CD4-positive, CD25-positive, alpha-beta regulatory T cell (primary cell): ENCODE measurements at regions not wholly inside any gene's neighbourhood (a gene's known extent, or its start where the extent isn't known, plus 50 kb on each side); places are given as distances from the start of the nearest gene placed in this dataset.

Source experiments
- ATAC-seq, 2 donors: fragments of 150-1000 bp; cut with Tn5 transposase; one replicate each; pipeline ENCODE4 v1.10.0; 2021; ENCODE audit warnings: low read depth in 2 of 2, moderate number of reproducible peaks in 2 of 2, moderate library complexity in 1 of 2
- DNase-seq, 3 donors: peaks; one replicate each; pipeline versions ENCODE4 v3.0.0 to v3.0.0-alpha.2; 2012 to 2022; ENCODE audit warnings: mixed read lengths in 1 of 3
- H3K27ac ChIP-seq: one replicate; pipeline ENCODE4 v1.7.0; 2013; ENCODE audit warnings: mild to moderate bottlenecking, low read length; ENCODE audit not compliant: insufficient read depth, poor library complexity, severe bottlenecking
- H3K27me3 ChIP-seq: one replicate; pipeline ENCODE4 v1.7.0; 2013; ENCODE audit warnings: low read length; ENCODE audit not compliant: control insufficient read depth, insufficient read depth
- H3K36me3 ChIP-seq: one replicate; pipeline ENCODE4 v1.7.0; 2013; ENCODE audit warnings: mild to moderate bottlenecking, low read length, moderate library complexity; ENCODE audit not compliant: control insufficient read depth, insufficient read depth
- H3K4me1 ChIP-seq: 2 replicates; pipeline ENCODE4 v1.7.0; 2013; ENCODE audit warnings: mild to moderate bottlenecking, low read length; ENCODE audit not compliant: insufficient read depth, control insufficient read depth, poor library complexity, severe bottlenecking
- H3K4me3 ChIP-seq: one replicate; pipeline ENCODE4 v1.7.0; 2013; ENCODE audit warnings: low read depth, mild to moderate bottlenecking, low read length, moderate library complexity
- H3K9me3 ChIP-seq, 2 experiments: 1 replicate in 1 of 2; 2 replicates in 1 of 2; pipeline ENCODE4 v1.7.0; 2013; ENCODE audit warnings: low read length in 2 of 2, mild to moderate bottlenecking in 1 of 2, moderate library complexity in 1 of 2; ENCODE audit not compliant: control insufficient read depth in 2 of 2
- H3K27ac Mint-ChIP-seq, 3 donors: one replicate each; pipeline ENCODE4 v1.8.0; 2020 to 2022; ENCODE audit warnings: mild to moderate bottlenecking in 3 of 3, mixed read lengths in 3 of 3, moderate library complexity in 2 of 3
- H3K27me3 Mint-ChIP-seq: one replicate; pipeline ENCODE4 v1.8.0; 2022; ENCODE audit warnings: mild to moderate bottlenecking, mixed read lengths
- H3K36me3 Mint-ChIP-seq: one replicate; pipeline ENCODE4 v1.8.0; 2020; ENCODE audit warnings: mixed read lengths
- H3K4me1 Mint-ChIP-seq, 4 donors: one replicate each; pipeline ENCODE4 v1.8.0; 2020 to 2022; ENCODE audit warnings: mixed read lengths in 4 of 4, mild to moderate bottlenecking in 1 of 4
- H3K4me3 Mint-ChIP-seq, 4 donors: one replicate each; pipeline ENCODE4 v1.8.0; 2020 to 2022; ENCODE audit warnings: mild to moderate bottlenecking in 4 of 4, mixed read lengths in 4 of 4, moderate library complexity in 3 of 4
- H3K9me3 Mint-ChIP-seq, 7 donors: one replicate each; pipeline ENCODE4 v1.8.0; 2020 to 2022; ENCODE audit warnings: mixed read lengths in 7 of 7, mild to moderate bottlenecking in 3 of 7, moderate library complexity in 2 of 7

- H3K27me3 Mint-ChIP-seq: peaks cover 17% of the 10 kb centered on the region
Measured at GRCh38 chr1:22223176-22223575, 80.3 kb upstream of the WNT4 start.

GRCh38 chr1:22224091-22224490, 81.2 kb upstream of the WNT4 start:
- Histone ChIP-seq H3K27me3 (no peaks in the 10 kb centered on the region), H3K4me3 (no peak overlapping the region), H3K4me1 (no peaks in the 10 kb centered on the region), H3K9me3 (no peaks in the 10 kb centered on the region), H3K36me3 (no peaks in the 10 kb centered on the region), H3K27ac (no peak overlapping the region)
- Mint-ChIP-seq H3K27ac (no peak overlapping the region), H3K4me1 (no peaks in the 10 kb centered on the region), H3K9me3 (peaks cover 0 to 3% (median 0%) of the 10 kb centered on the region in 7 donors), H3K4me3 (no peak overlapping the region), H3K36me3 (no peaks in the 10 kb centered on the region), H3K27me3 (peaks cover 17% of the 10 kb centered on the region)
- DNase-seq: no peak
- ATAC-seq: no peak

More at GRCh38 chr1:22223176-22223575, 80.3 kb upstream of the WNT4 start:
- H3K9me3 Mint-ChIP-seq: peaks cover 0 to 3% (median 0%) of the 10 kb centered on the region in 7 donors
- no peak overlapping the region for H3K4me3 Mint-ChIP-seq
- Histone ChIP-seq H3K4me3 (no peak overlapping the region), H3K4me1 (no peaks in the 10 kb centered on the region), H3K36me3 (no peaks in the 10 kb centered on the region), H3K9me3 (no peaks in the 10 kb centered on the region), H3K27me3 (no peaks in the 10 kb centered on the region), H3K27ac (no peak overlapping the region)
- H3K27ac Mint-ChIP-seq: no peak overlapping the region
- DNase-seq (no peak), ATAC-seq (no peak)
- no peaks in the 10 kb centered on the region for H3K36me3 Mint-ChIP-seq
- H3K4me1 Mint-ChIP-seq: no peaks in the 10 kb centered on the region

DNA sequence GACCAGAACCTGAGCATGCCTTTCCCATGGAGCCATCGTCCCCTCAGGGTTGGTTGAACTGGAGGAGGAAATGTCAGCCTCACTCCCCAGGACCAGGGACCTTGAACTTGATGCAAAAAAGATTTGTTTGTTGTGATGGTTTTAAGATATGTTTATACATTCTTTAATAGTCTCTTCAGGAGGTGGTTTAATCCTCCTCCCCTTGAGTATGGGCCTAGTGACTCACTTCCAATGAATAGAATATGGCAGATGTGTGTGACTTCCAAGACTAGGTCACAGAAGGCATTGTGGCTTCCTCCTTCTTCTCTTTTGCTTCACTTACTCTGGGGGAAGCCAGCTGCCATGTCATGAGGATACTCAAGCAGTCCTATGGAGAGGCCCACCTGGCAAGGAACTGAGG, 81.7 kb upstream of the WNT4 start:
- peaks cover 0 to 3% (median 0%) of the 10 kb centered on the region in 7 donors for H3K9me3 Mint-ChIP-seq
- Histone ChIP-seq H3K27ac (no peak overlapping the region), H3K4me1 (no peaks in the 10 kb centered on the region), H3K36me3 (no peaks in the 10 kb centered on the region), H3K9me3 (no peaks in the 10 kb centered on the region), H3K27me3 (no peaks in the 10 kb centered on the region), H3K4me3 (no peak overlapping the region)
- no peak overlapping the region for H3K27ac Mint-ChIP-seq
- no peaks in the 10 kb centered on the region for H3K4me1 Mint-ChIP-seq
- no peaks in the 10 kb centered on the region for H3K36me3 Mint-ChIP-seq
- no peak for DNase-seq
- peaks cover 17% of the 10 kb centered on the region for H3K27me3 Mint-ChIP-seq
- H3K4me3 Mint-ChIP-seq: no peak overlapping the region
- no peak for ATAC-seq

GRCh38 chr1:22225858-22226589, 83.1 kb upstream of the WNT4 start:
- Histone ChIP-seq H3K27ac (no peak overlapping the region), H3K4me1 (no peaks in the 10 kb centered on the region), H3K4me3 (no peak overlapping the region), H3K9me3 (no peaks in the 10 kb centered on the region), H3K27me3 (no peaks in the 10 kb centered on the region), H3K36me3 (no peaks in the 10 kb centered on the region)
- no peaks in the 10 kb centered on the region for H3K4me1 Mint-ChIP-seq
- H3K27me3 Mint-ChIP-seq: peaks cover 12% of the 10 kb centered on the region
- peaks cover 0 to 3% (median 0%) of the 10 kb centered on the region in 7 donors for H3K9me3 Mint-ChIP-seq
- DNase-seq: peak in 1 of 3 donors; percentile 2
- no peaks in the 10 kb centered on the region for H3K36me3 Mint-ChIP-seq
- no peak for ATAC-seq
- H3K27ac Mint-ChIP-seq: no peak overlapping the region
- no peak overlapping the region for H3K4me3 Mint-ChIP-seq

DNA sequence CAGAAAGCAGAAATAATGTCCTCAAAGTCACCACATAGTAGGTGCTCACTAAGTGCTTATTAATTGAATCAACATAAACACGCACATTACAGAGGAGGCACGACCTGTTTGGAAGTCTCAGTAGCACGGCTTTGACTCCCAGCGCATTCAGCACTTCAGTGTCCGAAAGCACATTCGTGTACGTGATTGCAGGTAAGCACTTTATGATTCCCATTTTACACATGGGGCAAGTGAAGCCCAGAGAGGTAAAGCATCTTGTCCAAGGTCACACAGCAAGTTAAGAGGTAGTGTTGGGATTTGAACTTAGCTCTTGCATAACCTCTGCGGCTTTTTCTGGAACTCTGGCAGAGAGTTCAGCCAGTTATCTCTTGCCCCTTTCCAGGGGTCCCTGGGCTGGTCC, 85.2 kb upstream of the WNT4 start:
- H3K4me3 ChIP-seq: no peak overlapping the region
- peaks cover 16% of the 10 kb centered on the region for H3K27me3 Mint-ChIP-seq
- H3K4me3 Mint-ChIP-seq: no peak overlapping the region
- ATAC-seq (no peak), DNase-seq (no peak)
- no peaks in the 10 kb centered on the region for H3K9me3 ChIP-seq
- H3K4me1 ChIP-seq: no peaks in the 10 kb centered on the region
- no peaks in the 10 kb centered on the region for H3K36me3 ChIP-seq
- H3K36me3 Mint-ChIP-seq: no peaks in the 10 kb centered on the region
- H3K27ac ChIP-seq: no peak overlapping the region
- peaks cover 0 to 3% (median 0%) of the 10 kb centered on the region in 7 donors for H3K9me3 Mint-ChIP-seq
- no peaks in the 10 kb centered on the region for H3K4me1 Mint-ChIP-seq
- H3K27me3 ChIP-seq: no peaks in the 10 kb centered on the region
- H3K27ac Mint-ChIP-seq: no peak overlapping the region

DNA sequence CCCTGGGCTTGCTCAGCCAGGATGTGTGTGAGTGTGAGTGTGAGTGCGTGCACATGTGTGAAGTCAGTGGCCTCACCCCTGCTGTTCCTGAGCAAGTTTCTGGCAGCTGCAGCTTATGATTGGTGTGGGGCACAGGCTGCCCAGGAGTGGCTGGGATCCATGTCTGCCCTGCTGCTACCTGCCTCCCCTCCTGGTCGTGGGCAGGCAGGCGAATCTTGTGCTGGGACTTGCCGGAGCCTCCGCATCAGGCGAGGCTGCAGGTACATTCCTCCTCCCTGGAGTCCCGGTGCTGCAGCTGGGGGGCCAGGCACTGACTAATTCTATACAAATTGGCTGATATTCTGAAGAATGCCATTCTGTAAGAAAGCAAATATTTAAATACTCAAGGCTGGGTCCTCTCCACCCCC, 85.6 kb upstream of the WNT4 start:
- Histone ChIP-seq H3K27me3 (no peaks in the 10 kb centered on the region), H3K4me1 (no peaks in the 10 kb centered on the region), H3K9me3 (no peaks in the 10 kb centered on the region), H3K36me3 (no peaks in the 10 kb centered on the region), H3K27ac (no peak overlapping the region), H3K4me3 (no peak overlapping the region)
- DNase-seq: no peak
- Mint-ChIP-seq H3K4me3 (no peak overlapping the region), H3K27ac (no peak overlapping the region), H3K36me3 (no peaks in the 10 kb centered on the region), H3K27me3 (peaks cover 16% of the 10 kb centered on the region), H3K4me1 (no peaks in the 10 kb centered on the region), H3K9me3 (peaks cover 0 to 3% (median 0%) of the 10 kb centered on the region in 7 donors)
- no peak for ATAC-seq

GRCh38 chr1:22229379-22229778, 86.5 kb upstream of the WNT4 start:
- Histone ChIP-seq H3K27me3 (no peaks in the 10 kb centered on the region), H3K36me3 (no peaks in the 10 kb centered on the region), H3K27ac (no peak overlapping the region), H3K4me3 (no peak overlapping the region), H3K4me1 (no peaks in the 10 kb centered on the region), H3K9me3 (no peaks in the 10 kb centered on the region)
- no peak for DNase-seq
- no peak overlapping the region for H3K4me3 Mint-ChIP-seq
- peaks cover 0 to 3% (median 0%) of the 10 kb centered on the region in 7 donors for H3K9me3 Mint-ChIP-seq
- H3K27me3 Mint-ChIP-seq: peaks cover 19% of the 10 kb centered on the region
- ATAC-seq: no peak
- no peak overlapping the region for H3K27ac Mint-ChIP-seq
- no peaks in the 10 kb centered on the region for H3K36me3 Mint-ChIP-seq
- no peaks in the 10 kb centered on the region for H3K4me1 Mint-ChIP-seq

DNA sequence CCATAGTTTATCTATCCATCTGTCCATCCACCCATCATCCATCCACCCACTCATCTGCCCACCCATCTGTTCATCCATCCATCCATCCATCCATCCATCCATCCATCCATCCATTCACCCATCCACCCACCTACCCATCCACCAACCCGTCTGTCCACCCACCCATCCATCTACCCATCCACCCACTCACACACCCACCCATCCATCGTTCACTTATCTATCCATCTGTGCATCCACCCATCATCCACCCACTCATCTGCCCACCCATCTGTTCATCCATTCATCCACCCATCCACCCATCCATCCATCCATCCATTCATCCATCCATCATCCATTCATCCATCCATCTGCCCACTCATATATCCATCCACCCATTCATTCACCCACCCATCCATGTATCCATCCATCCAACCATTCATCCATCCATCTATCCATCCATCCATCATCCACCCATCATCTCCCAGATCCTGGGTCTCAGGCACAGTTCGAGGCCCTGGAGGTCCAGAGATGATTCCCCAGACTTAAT, 88.2 kb upstream of the WNT4 start:
- Mint-ChIP-seq H3K4me3 (no peak overlapping the region), H3K27ac (no peak overlapping the region), H3K36me3 (no peaks in the 10 kb centered on the region), H3K9me3 (peaks cover 0 to 1% (median 0%) of the 10 kb centered on the region in 7 donors), H3K4me1 (no peaks in the 10 kb centered on the region), H3K27me3 (peaks cover 14% of the 10 kb centered on the region)
- Histone ChIP-seq H3K36me3 (no peaks in the 10 kb centered on the region), H3K27me3 (no peaks in the 10 kb centered on the region), H3K9me3 (no peaks in the 10 kb centered on the region), H3K27ac (no peak overlapping the region), H3K4me1 (no peaks in the 10 kb centered on the region), H3K4me3 (no peak overlapping the region)
- ATAC-seq (no peak), DNase-seq (no peak)
